ENCODE measurements at regions not wholly inside any gene's neighbourhood (a gene's known extent, or its start where the extent isn't known, plus 50 kb on each side); places are given as distances from the start of the nearest gene placed in this dataset.
A peak's percentile ranks its signal among the peaks of the same experiment; 100 is the strongest.

- no peak overlapping the region for H3K4me3 ChIP-seq
- TF ChIP-seq CTCF (IDR thresholded peaks at IDR 0.05): no peak
- ATAC-seq (no peak), DNase-seq (no peak)
- intact Hi-C loops (cut with DNase I): no loop called here
- H3K36me3 ChIP-seq: no peaks in the 10 kb centered on the region
- H3K4me1 ChIP-seq: no peaks in the 10 kb centered on the region
- no peak overlapping the region for H3K27ac ChIP-seq
- H3K27me3 ChIP-seq (ENCODE audit: low read depth): no peaks in the 10 kb centered on the region
- no peaks in the 10 kb centered on the region for H3K9me3 ChIP-seq
These were observed 161.0 kb downstream of the TRMT11 start for GRCh38 chr6:126147291-126147815.

- Histone ChIP-seq H3K4me3 (no peak overlapping the region), H3K36me3 (no peaks in the 10 kb centered on the region), H3K27me3 (ENCODE audit: low read depth) (no peaks in the 10 kb centered on the region), H3K27ac (no peak overlapping the region), H3K4me1 (no peaks in the 10 kb centered on the region), H3K9me3 (no peaks in the 10 kb centered on the region)
- ATAC-seq: no peak
- no peak for DNase-seq
- intact Hi-C loops (cut with DNase I): no loop called here
- no peak for TF ChIP-seq CTCF (IDR thresholded peaks at IDR 0.05)
These were observed 162.5 kb downstream of the TRMT11 start for GRCh38 chr6:126148853-126149252.

GRCh38 chr6:126152372-126152745, 166.0 kb downstream of the TRMT11 start:
- Histone ChIP-seq H3K4me3 (no peak overlapping the region), H3K36me3 (no peaks in the 10 kb centered on the region), H3K27ac (no peak overlapping the region), H3K4me1 (no peaks in the 10 kb centered on the region), H3K9me3 (no peaks in the 10 kb centered on the region), H3K27me3 (ENCODE audit: low read depth) (no peaks in the 10 kb centered on the region)
- intact Hi-C loops (cut with DNase I): no loop called here
- DNase-seq (no peak), ATAC-seq (no peak)
- TF ChIP-seq CTCF (IDR thresholded peaks at IDR 0.05): no peak

- Histone ChIP-seq H3K36me3 (no peaks in the 10 kb centered on the region), H3K4me1 (no peaks in the 10 kb centered on the region), H3K27me3 (ENCODE audit: low read depth) (no peaks in the 10 kb centered on the region), H3K27ac (no peak overlapping the region), H3K9me3 (no peaks in the 10 kb centered on the region), H3K4me3 (no peak overlapping the region)
- intact Hi-C loops (cut with DNase I): no loop called here
- no peak for TF ChIP-seq CTCF (IDR thresholded peaks at IDR 0.05)
- DNase-seq (no peak), ATAC-seq (peak; percentile 41 to 54)
These were observed 167.3 kb downstream of the TRMT11 start for GRCh38 chr6:126153661-126154060.

GRCh38 chr6:126156973-126157372, 170.6 kb downstream of the TRMT11 start:
- Histone ChIP-seq H3K27ac (no peak overlapping the region), H3K4me3 (no peak overlapping the region), H3K27me3 (ENCODE audit: low read depth) (no peaks in the 10 kb centered on the region), H3K36me3 (no peaks in the 10 kb centered on the region), H3K4me1 (no peaks in the 10 kb centered on the region), H3K9me3 (no peaks in the 10 kb centered on the region)
- DNase-seq: no peak
- ATAC-seq: no peak
- TF ChIP-seq CTCF (IDR thresholded peaks at IDR 0.05): no peak
- intact Hi-C loops (cut with DNase I): no loop called here

GRCh38 chr6:126167726-126168125, 172.2 kb upstream of the CENPW start:
- H3K27ac ChIP-seq: no peak overlapping the region
- TF ChIP-seq CTCF (IDR thresholded peaks at IDR 0.05): no peak
- ATAC-seq (no peak), DNase-seq (no peak)
- H3K27me3 ChIP-seq (ENCODE audit: low read depth): no peaks in the 10 kb centered on the region
- peaks cover 9% of the 10 kb centered on the region for H3K9me3 ChIP-seq
- no peak overlapping the region for H3K4me3 ChIP-seq
- intact Hi-C loops (cut with DNase I): no loop called here
- H3K36me3 ChIP-seq: no peaks in the 10 kb centered on the region
- no peaks in the 10 kb centered on the region for H3K4me1 ChIP-seq

All from lower lobe of right lung (tissue), 2 donors.